Panc1 (cell line): ENCODE measurements at regions not wholly inside any gene's neighbourhood (a gene's known extent, or its start where the extent isn't known, plus 50 kb on each side); places are given as distances from the start of the nearest gene placed in this dataset.

Source experiments
- ATAC-seq: fragments of 200-7000 bp; cut with Tn5 transposase; 2 replicates; pipeline ENCODE4 v1.9.1; 2020; ENCODE audit warnings: mild to moderate bottlenecking, moderate library complexity
- BruUV-seq: library from RNA; stranded (reverse); fragments of 400-500 nt; replicated peaks from 2 replicates; lab custom pipeline; 2021; lab: Mats Ljungman, UMichigan
- CTCF ChIA-PET: fragments of 300-600 bp; sonication (Branson Sonifier 250); formaldehyde crosslinking; loops from one replicate; lab custom pipeline; 2022; ENCODE audit warnings: antibody characterized with exemption; lab: Charles Lee
- POLR2A ChIA-PET: fragments of 300-600 bp; sonication (Branson Sonifier 250); formaldehyde crosslinking; loops from one replicate; lab custom pipeline; 2022; ENCODE audit warnings: antibody characterized with exemption; lab: Charles Lee
- DNase-seq: peaks from one replicate; pipeline ENCODE4 v3.0.0-alpha.2; 2010; ENCODE audit warnings: low read depth, low spot score
- H3K27ac ChIP-seq: 2 replicates; pipeline ENCODE4 v1.5.1; 2011; ENCODE audit warnings: mild to moderate bottlenecking, low read length, inconsistent platforms
- H3K27me3 ChIP-seq: fragments of 200-500 bp; sonication (Bioruptor generic); 2 replicates; pipeline ENCODE4 v1.6.0; 2014; ENCODE audit warnings: low read length, inconsistent platforms; ENCODE audit not compliant: control insufficient read depth, insufficient read depth
- H3K36me3 ChIP-seq: fragments of 200-500 bp; sonication (Bioruptor generic); 2 replicates; pipeline ENCODE4 v1.5.1; 2014; ENCODE audit warnings: inconsistent platforms, mild to moderate bottlenecking, low read length, moderate library complexity; ENCODE audit not compliant: control insufficient read depth, insufficient read depth
- H3K4me1 ChIP-seq: 2 replicates; pipeline ENCODE4 v1.5.1; 2011; ENCODE audit warnings: inconsistent platforms, mild to moderate bottlenecking, low read length, moderate library complexity; ENCODE audit not compliant: control insufficient read depth, insufficient read depth
- H3K4me3 ChIP-seq, 2 experiments: 2 replicates each; pipeline ENCODE4 v1.5.1; 2011 to 2012; ENCODE audit warnings: low read depth in 2 of 2, low read length in 2 of 2, mild to moderate bottlenecking in 2 of 2, inconsistent platforms in 1 of 2, moderate library complexity in 1 of 2
- H3K9me3 ChIP-seq: fragments of 200-500 bp; sonication (Bioruptor generic); 2 replicates; pipeline ENCODE4 v1.5.1; 2014; ENCODE audit warnings: low read depth, mild to moderate bottlenecking, inconsistent platforms, low read length, moderate library complexity; ENCODE audit not compliant: control insufficient read depth, insufficient read depth
- CTCF ChIP-seq: fragments of 450-650 bp; IDR thresholded peaks from 2 replicates; pipeline ENCODE4 v1.5.1; 2017; ENCODE audit warnings: mild to moderate bottlenecking
- POLR2AphosphoS5 ChIP-seq: IDR thresholded peaks from 2 replicates; pipeline ENCODE4 v1.6.1; 2012; ENCODE audit warnings: mild to moderate bottlenecking, low read depth, low read length, moderate library complexity
- REST ChIP-seq, 2 experiments: IDR thresholded peaks; 2 replicates each; pipeline ENCODE4 v1.6.1; 2011 to 2012; ENCODE audit warnings: low read depth in 2 of 2, control low read depth in 1 of 2, low read length in 1 of 2, mild to moderate bottlenecking in 1 of 2, moderate library complexity in 1 of 2; ENCODE audit not compliant: insufficient read depth in 1 of 2
- SIN3A ChIP-seq: IDR thresholded peaks from 2 replicates; pipeline ENCODE4 v1.6.1; 2012; ENCODE audit warnings: low read depth, mild to moderate bottlenecking, low read length, moderate library complexity, borderline replicate concordance; ENCODE audit not compliant: insufficient read depth
- TCF7L2 ChIP-seq: IDR thresholded peaks from 2 replicates; pipeline ENCODE4 v1.6.1; 2011; ENCODE audit warnings: mild to moderate bottlenecking, low read depth, low read length, inconsistent platforms
- in situ Hi-C: cut with HindIII; loops from 2 replicates; pipeline ENCODE4 v1.10.0; 2016; ENCODE audit warnings: low sequenced_read_pairs, low pct_unique_long_range_greater_than_20kb
- intact Hi-C: fragments of 100-400 bp; cut with micrococcal nuclease; formaldehyde crosslinking; loops from one replicate; pipeline ENCODE4 v1.10.0; 2022; ENCODE audit not compliant: unreplicated experiment

GRCh38 chr1:223039990-223040389 lies 103.1 kb downstream of the TLR5 start:
- intact Hi-C loops = no loop called here
- ATAC-seq (no peak), DNase-seq (no peak)
- POLR2A ChIA-PET = no interaction called here
- BruUV-seq = no TSS peak
- Histone ChIP-seq H3K9me3 (no peaks in the 10 kb centered on the region), H3K36me3 (no peaks in the 10 kb centered on the region), H3K27me3 (peaks cover 2% of the 10 kb centered on the region; the same call in 1 of the 2 replicates), H3K4me1 (no peaks in the 10 kb centered on the region), H3K27ac (no peak overlapping the region), H3K4me3 (no peak overlapping the region)
- CTCF ChIA-PET = no interaction called here
- in situ Hi-C loops = no loop called here
- TF ChIP-seq REST (IDR thresholded peaks at IDR 0.05; ENCODE audit: insufficient read depth in 1 of 2, low read depth in 2 of 2, low read length in 1 of 2) (no peak), TCF7L2 (peak; percentile 43; the same call in 1 of the 2 replicates)

GRCh38 chr1:223041481-223041880 lies 101.6 kb downstream of the TLR5 start:
- in situ Hi-C loops (no loop called here), intact Hi-C loops (no loop called here)
- BruUV-seq = no TSS peak
- DNase-seq (no peak), ATAC-seq (no peak)
- Histone ChIP-seq H3K4me3 (no peak overlapping the region), H3K4me1 (no peaks in the 10 kb centered on the region), H3K36me3 (no peaks in the 10 kb centered on the region), H3K9me3 (no peaks in the 10 kb centered on the region), H3K27me3 (0 out of 2 replicates have a peak, but pooled peaks cover 2% of the 10 kb centered on the region), H3K27ac (no peak overlapping the region)
- POLR2A ChIA-PET = no interaction called here
- TF ChIP-seq SIN3A = no peak
- TF ChIP-seq CTCF = no peak
- TF ChIP-seq TCF7L2 = no peak
- TF ChIP-seq POLR2AphosphoS5 = no peak
- no peak for TF ChIP-seq REST (IDR thresholded peaks at IDR 0.05; ENCODE audit: insufficient read depth in 1 of 2, low read depth in 2 of 2, low read length in 1 of 2)
- CTCF ChIA-PET = no interaction called here
